ENCODE measurements at regions not wholly inside any gene's neighbourhood (a gene's known extent, or its start where the extent isn't known, plus 50 kb on each side); places are given as distances from the start of the nearest gene placed in this dataset.

- peaks cover 0 to 40% (median 0%) of the 10 kb centered on the region in 4 donors for H3K27me3 ChIP-seq
- no peak for TF ChIP-seq CTCF (IDR thresholded peaks at IDR 0.05)
- TF ChIP-seq POLR2A (IDR thresholded peaks at IDR 0.05): no peak
- H3K4me3 ChIP-seq: no peak overlapping the region
- H3K4me1 ChIP-seq: no peaks in the 10 kb centered on the region
- no peaks in the 10 kb centered on the region for H3K36me3 ChIP-seq
- no peak overlapping the region for H3K27ac ChIP-seq
- 68 to 90% methylated on average over 2 of the region's 2 CpGs for WGBS, 2 donors
- no peak for DNase-seq
- intact Hi-C loops (cut with DNase I): no loop called here
- H3K9me3 ChIP-seq: no peaks in the 10 kb centered on the region
Measured at GRCh38 chr12:114473018-114473417, 67.1 kb upstream of the TBX5 start.

- Histone ChIP-seq H3K4me1 (no peaks in the 10 kb centered on the region), H3K27me3 (peaks cover 0 to 56% (median 0%) of the 10 kb centered on the region in 4 donors), H3K4me3 (no peak overlapping the region), H3K36me3 (no peaks in the 10 kb centered on the region), H3K27ac (no peak overlapping the region), H3K9me3 (no peaks in the 10 kb centered on the region)
- WGBS, 2 donors: 26 to 30% methylated on average over 4 of the region's 4 CpGs
- intact Hi-C loops (cut with DNase I): no loop called here
- no peak for DNase-seq
- TF ChIP-seq POLR2A (IDR thresholded peaks at IDR 0.05) (no peak), CTCF (IDR thresholded peaks at IDR 0.05) (no peak)
Measured at GRCh38 chr12:114457620-114458019, 51.7 kb upstream of the TBX5 start.
